ENCODE measurements at regions not wholly inside any gene's neighbourhood (a gene's known extent, or its start where the extent isn't known, plus 50 kb on each side); places are given as distances from the start of the nearest gene placed in this dataset.

DNA sequence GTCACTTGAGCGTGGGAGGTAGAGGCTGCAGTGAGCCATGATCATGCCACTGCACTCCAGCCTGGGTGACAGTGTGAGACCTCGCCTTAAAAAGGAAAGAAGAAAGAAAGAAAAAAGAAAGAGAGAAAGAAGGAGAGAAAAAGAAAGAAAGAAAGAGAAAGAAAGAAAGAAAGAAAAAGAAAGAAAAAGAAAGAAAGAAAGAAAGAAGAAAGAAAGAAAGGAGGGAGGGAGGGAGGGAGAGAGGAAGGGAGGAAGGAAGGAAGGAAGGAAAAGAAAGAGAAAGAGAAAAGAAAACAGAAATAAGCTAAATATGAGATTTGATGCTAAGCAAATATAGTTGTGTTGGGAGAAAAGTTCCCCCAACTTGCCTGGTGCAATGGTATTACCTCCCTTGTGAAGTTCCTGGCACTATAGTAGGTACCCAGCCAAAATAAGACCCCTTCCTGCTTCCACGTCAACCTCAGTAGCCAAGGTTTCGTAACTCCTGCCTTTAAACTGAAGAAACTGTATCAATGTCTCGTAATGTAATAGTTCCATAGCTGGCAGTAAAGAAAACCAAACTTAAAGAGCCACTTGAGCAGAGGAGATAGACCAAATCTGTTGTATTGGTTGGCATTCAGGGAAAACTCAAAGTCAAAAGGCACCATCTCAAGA lies 88.1 kb upstream of the HNRNPU start:
- no peak overlapping the region for H3K27ac ChIP-seq
- no peaks in the 10 kb centered on the region for H3K36me3 ChIP-seq
- H3K9me3 ChIP-seq, result no peaks in the 10 kb centered on the region
- no peak for DNase-seq (ENCODE audit: low spot score)
- no peak for ATAC-seq (ENCODE audit: insufficient number of reproducible peaks, low FRiP score, low read depth)
- TF ChIP-seq, protein P1, sequence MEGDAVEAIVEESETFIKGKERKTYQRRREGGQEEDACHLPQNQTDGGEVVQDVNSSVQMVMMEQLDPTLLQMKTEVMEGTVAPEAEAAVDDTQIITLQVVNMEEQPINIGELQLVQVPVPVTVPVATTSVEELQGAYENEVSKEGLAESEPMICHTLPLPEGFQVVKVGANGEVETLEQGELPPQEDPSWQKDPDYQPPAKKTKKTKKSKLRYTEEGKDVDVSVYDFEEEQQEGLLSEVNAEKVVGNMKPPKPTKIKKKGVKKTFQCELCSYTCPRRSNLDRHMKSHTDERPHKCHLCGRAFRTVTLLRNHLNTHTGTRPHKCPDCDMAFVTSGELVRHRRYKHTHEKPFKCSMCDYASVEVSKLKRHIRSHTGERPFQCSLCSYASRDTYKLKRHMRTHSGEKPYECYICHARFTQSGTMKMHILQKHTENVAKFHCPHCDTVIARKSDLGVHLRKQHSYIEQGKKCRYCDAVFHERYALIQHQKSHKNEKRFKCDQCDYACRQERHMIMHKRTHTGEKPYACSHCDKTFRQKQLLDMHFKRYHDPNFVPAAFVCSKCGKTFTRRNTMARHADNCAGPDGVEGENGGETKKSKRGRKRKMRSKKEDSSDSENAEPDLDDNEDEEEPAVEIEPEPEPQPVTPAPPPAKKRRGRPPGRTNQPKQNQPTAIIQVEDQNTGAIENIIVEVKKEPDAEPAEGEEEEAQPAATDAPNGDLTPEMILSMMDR (IDR thresholded peaks at IDR 0.05), result no peak
- peaks cover 0 to 11% of the 10 kb centered on the region in 2 donors for H3K4me1 ChIP-seq (ENCODE audit: control insufficient read depth in 1 of 2, low read depth in 2 of 2)
- no peak overlapping the region for H3K4me3 ChIP-seq
- H3K27me3 ChIP-seq (replicated peaks; ENCODE audit: insufficient read depth), result no peaks in the 10 kb centered on the region

DNA sequence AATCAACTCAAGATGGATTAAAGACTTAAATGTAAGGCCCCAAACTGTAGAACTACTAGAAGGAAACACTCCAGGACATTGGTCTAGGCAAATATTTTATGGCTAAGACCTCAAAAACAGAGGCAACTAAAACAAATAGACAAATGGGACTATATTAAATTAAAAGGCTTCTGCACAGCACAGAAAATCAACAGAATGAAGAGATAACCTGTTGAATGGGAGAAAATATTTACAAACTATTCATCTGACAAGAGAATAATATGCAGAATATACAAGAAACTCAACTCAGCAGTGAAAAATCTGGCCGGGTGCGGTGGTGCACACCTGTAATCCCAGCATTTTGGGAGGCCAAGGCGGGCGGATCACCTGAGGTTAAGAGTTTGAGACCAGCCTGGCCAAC lies 84.1 kb upstream of the HNRNPU start:
- TF ChIP-seq, protein P1 (IDR thresholded peaks at IDR 0.05), result no peak
- Histone ChIP-seq H3K27me3 (replicated peaks; ENCODE audit: insufficient read depth) (no peaks in the 10 kb centered on the region), H3K27ac (no peak overlapping the region), H3K4me3 (no peak overlapping the region), H3K9me3 (no peaks in the 10 kb centered on the region), H3K4me1 (ENCODE audit: control insufficient read depth in 1 of 2, low read depth in 2 of 2) (peaks cover 0 to under 1% of the 10 kb centered on the region in 2 donors), H3K36me3 (no peaks in the 10 kb centered on the region)
- no peak for DNase-seq (ENCODE audit: low spot score)
- no peak for ATAC-seq (ENCODE audit: insufficient number of reproducible peaks, low FRiP score, low read depth)

DNA sequence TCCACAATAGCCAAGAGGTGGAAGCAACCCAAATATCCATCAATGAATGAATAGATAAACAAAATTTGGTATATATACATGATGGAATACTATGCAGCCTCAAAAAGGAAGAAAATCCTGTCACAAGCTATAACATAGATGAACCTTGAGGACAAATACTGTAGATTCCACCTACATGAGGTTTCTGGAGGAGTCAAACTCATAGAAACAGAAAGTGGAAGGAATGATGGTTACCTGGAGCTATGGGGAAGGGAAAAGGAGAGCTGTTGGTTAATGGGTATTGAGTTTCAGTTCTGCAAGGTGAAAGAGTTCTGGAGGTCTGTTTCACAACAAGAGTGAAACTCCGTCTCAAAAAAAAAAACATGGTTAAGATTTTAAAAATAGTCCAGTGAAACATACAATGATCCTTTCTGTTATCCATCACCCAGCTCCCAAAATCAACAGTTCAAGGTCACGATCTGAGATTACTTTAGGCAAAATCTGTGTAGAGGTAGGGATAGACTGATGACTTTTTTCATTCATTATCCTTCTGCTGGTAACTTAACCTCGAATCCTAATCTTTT lies 80.8 kb upstream of the HNRNPU start:
- no peak overlapping the region for H3K4me3 ChIP-seq
- no peaks in the 10 kb centered on the region for H3K4me1 ChIP-seq (ENCODE audit: control insufficient read depth in 1 of 2, low read depth in 2 of 2)
- no peak for ATAC-seq (ENCODE audit: insufficient number of reproducible peaks, low FRiP score, low read depth)
- no peaks in the 10 kb centered on the region for H3K9me3 ChIP-seq
- no peaks in the 10 kb centered on the region for H3K27me3 ChIP-seq (replicated peaks; ENCODE audit: insufficient read depth)
- H3K36me3 ChIP-seq, result no peaks in the 10 kb centered on the region
- DNase-seq (ENCODE audit: low spot score), result no peak
- H3K27ac ChIP-seq, result no peak overlapping the region
- TF ChIP-seq, protein P1 (IDR thresholded peaks at IDR 0.05), result no peak

DNA sequence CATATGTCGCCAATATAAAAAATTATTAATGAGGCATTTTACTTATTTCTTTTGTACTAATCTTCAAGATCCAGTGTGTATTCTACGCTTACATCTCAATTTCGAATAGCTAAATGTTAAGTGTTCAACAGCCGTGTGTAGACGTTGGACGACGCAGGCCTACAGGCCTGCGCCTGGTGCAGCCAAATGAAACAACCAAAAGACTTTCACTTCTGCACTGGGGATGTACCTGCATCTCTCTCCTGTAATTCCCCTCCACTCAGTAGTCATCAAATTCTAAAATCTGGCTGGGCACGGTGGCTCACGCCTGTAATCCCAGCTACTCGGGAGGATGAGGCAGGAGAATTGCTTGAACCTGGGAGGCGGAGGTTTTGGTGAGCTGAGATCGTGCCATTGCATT lies 76.8 kb upstream of the HNRNPU start:
- Histone ChIP-seq H3K27ac (no peak overlapping the region), H3K36me3 (no peaks in the 10 kb centered on the region), H3K9me3 (no peaks in the 10 kb centered on the region), H3K4me3 (no peak overlapping the region), H3K4me1 (ENCODE audit: control insufficient read depth in 1 of 2, low read depth in 2 of 2) (no peaks in the 10 kb centered on the region), H3K27me3 (replicated peaks; ENCODE audit: insufficient read depth) (no peaks in the 10 kb centered on the region)
- DNase-seq (ENCODE audit: low spot score) (no peak), ATAC-seq (ENCODE audit: insufficient number of reproducible peaks, low FRiP score, low read depth) (no peak)
- TF ChIP-seq, protein P1 (IDR thresholded peaks at IDR 0.05), result no peak

DNA sequence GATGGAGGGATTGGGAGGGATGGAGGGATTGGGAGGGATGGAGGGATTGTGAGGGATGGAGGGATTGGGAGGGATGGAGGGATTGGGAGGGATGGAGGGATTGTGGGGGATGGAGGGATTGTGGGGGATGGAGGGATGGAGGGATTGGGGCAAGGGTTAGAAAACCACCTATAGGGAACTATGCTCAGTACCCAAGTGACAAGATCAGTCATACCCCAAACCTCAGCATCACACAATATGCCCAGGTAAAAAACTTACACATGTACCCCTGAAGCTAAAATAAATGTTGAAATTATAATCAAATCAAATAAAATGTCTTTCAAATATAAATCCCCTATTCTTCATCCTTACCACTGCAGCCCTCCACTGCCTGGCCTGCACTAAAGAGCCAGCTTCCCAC lies 72.8 kb upstream of the HNRNPU start:
- Histone ChIP-seq H3K9me3 (no peaks in the 10 kb centered on the region), H3K27ac (no peak overlapping the region), H3K4me1 (ENCODE audit: control insufficient read depth in 1 of 2, low read depth in 2 of 2) (no peaks in the 10 kb centered on the region), H3K4me3 (no peak overlapping the region), H3K27me3 (replicated peaks; ENCODE audit: insufficient read depth) (no peaks in the 10 kb centered on the region), H3K36me3 (no peaks in the 10 kb centered on the region)
- ATAC-seq (ENCODE audit: insufficient number of reproducible peaks, low FRiP score, low read depth), result no peak
- TF ChIP-seq, protein P1 (IDR thresholded peaks at IDR 0.05), result no peak
- DNase-seq (ENCODE audit: low spot score), result no peak

Measured in thoracic aorta (tissue), 2 donors.